Natural killer cell treated with Interleukin-12 subunit alpha and Interleukin-12 subunit beta and Interleukin-15 and Interleukin-18, amount 100 ng/mL, for 72 hours (primary cell): ENCODE measurements at regions not wholly inside any gene's neighbourhood (a gene's known extent, or its start where the extent isn't known, plus 50 kb on each side); places are given as distances from the start of the nearest gene placed in this dataset.

Experiments used
- ATAC-seq, 2 donors: fragments of 150-1000 bp; cut with Tn5 transposase in 1 of 2; sonication (Bioruptor Pico), chemical (Tn5 transposase) in 1 of 2; 2 replicates each; pipeline ENCODE4 v1.10.0; 2021
- DNase-seq: peaks from one replicate; pipeline ENCODE4 v3.0.0; 2022; ENCODE audit warnings: low spot score
- H3K27ac Mint-ChIP-seq, 2 donors: 1 replicate in 1 of 2; 2 replicates in 1 of 2; pipeline ENCODE4 v1.8.0; 2022; ENCODE audit warnings: mixed read lengths in 2 of 2, mild to moderate bottlenecking in 1 of 2, moderate library complexity in 1 of 2
- H3K27me3 Mint-ChIP-seq, 2 donors: 1 replicate in 1 of 2; 2 replicates in 1 of 2; pipeline ENCODE4 v1.8.0; 2022; ENCODE audit warnings: mixed read lengths in 2 of 2
- H3K36me3 Mint-ChIP-seq: one replicate; pipeline ENCODE4 v1.8.0; 2022; ENCODE audit warnings: mixed read lengths
- H3K4me1 Mint-ChIP-seq, 2 donors: 1 replicate in 1 of 2; 2 replicates in 1 of 2; pipeline ENCODE4 v1.8.0; 2022; ENCODE audit warnings: low read depth in 2 of 2, mixed read lengths in 2 of 2, mild to moderate bottlenecking in 1 of 2
- H3K4me3 Mint-ChIP-seq: one replicate; pipeline ENCODE4 v1.8.0; 2022; ENCODE audit warnings: mixed read lengths
- H3K9me3 Mint-ChIP-seq: 2 replicates; pipeline ENCODE4 v1.8.0; 2022; ENCODE audit warnings: mixed read lengths

- Mint-ChIP-seq H3K27ac (no peak overlapping the region), H3K36me3 (peaks cover 7% of the 10 kb centered on the region), H3K9me3 (peaks cover 4% of the 10 kb centered on the region), H3K4me3 (no peak overlapping the region), H3K4me1 (no peaks in the 10 kb centered on the region), H3K27me3 (peaks cover 0 to 11% of the 10 kb centered on the region in 2 donors)
- no peak for ATAC-seq
- DNase-seq = no peak
Observed at GRCh38 chr4:141814499-141814898, 178.1 kb downstream of the IL15 start.

- Mint-ChIP-seq H3K9me3 (peaks cover 4% of the 10 kb centered on the region), H3K36me3 (peaks cover 7% of the 10 kb centered on the region), H3K4me1 (no peaks in the 10 kb centered on the region), H3K27ac (no peak overlapping the region), H3K27me3 (peaks cover 0 to 11% of the 10 kb centered on the region in 2 donors), H3K4me3 (no peak overlapping the region)
- ATAC-seq (no peak), DNase-seq (no peak)
Observed at GRCh38 chr4:141815646-141816045, 179.3 kb downstream of the IL15 start.

GRCh38 chr4:141826260-141826659 lies 189.9 kb downstream of the IL15 start:
- no peaks in the 10 kb centered on the region for H3K4me1 Mint-ChIP-seq
- H3K4me3 Mint-ChIP-seq = no peak overlapping the region
- no peaks in the 10 kb centered on the region for H3K36me3 Mint-ChIP-seq
- H3K9me3 Mint-ChIP-seq = peaks cover 7% of the 10 kb centered on the region
- ATAC-seq = no peak
- H3K27ac Mint-ChIP-seq = no peak overlapping the region
- no peak for DNase-seq
- peaks cover 0 to 7% of the 10 kb centered on the region in 2 donors for H3K27me3 Mint-ChIP-seq

GRCh38 chr4:141833209-141833608 lies 196.8 kb downstream of the IL15 start:
- no peaks in the 10 kb centered on the region for H3K4me1 Mint-ChIP-seq
- DNase-seq = no peak
- no peak overlapping the region for H3K27ac Mint-ChIP-seq
- no peak for ATAC-seq
- H3K27me3 Mint-ChIP-seq = no peaks in the 10 kb centered on the region
- H3K9me3 Mint-ChIP-seq = peaks cover 15% of the 10 kb centered on the region
- no peak overlapping the region for H3K4me3 Mint-ChIP-seq
- H3K36me3 Mint-ChIP-seq = no peaks in the 10 kb centered on the region

- no peak for DNase-seq
- Mint-ChIP-seq H3K36me3 (no peaks in the 10 kb centered on the region), H3K4me3 (no peak overlapping the region), H3K27me3 (peaks cover 0 to 13% of the 10 kb centered on the region in 2 donors), H3K9me3 (peaks cover 9% of the 10 kb centered on the region), H3K27ac (no peak overlapping the region), H3K4me1 (no peaks in the 10 kb centered on the region)
- no peak for ATAC-seq
Observed at GRCh38 chr4:141840299-141840986, 204.1 kb downstream of the IL15 start.

- Mint-ChIP-seq H3K9me3 (peaks cover 7% of the 10 kb centered on the region), H3K27ac (no peak overlapping the region), H3K36me3 (no peaks in the 10 kb centered on the region), H3K4me1 (no peaks in the 10 kb centered on the region), H3K4me3 (no peak overlapping the region), H3K27me3 (peaks cover 0 to 13% of the 10 kb centered on the region in 2 donors)
- DNase-seq (no peak), ATAC-seq (no peak)
Observed at GRCh38 chr4:141843136-141843535, 206.8 kb downstream of the IL15 start.

GRCh38 chr4:141845901-141846300 lies 209.5 kb downstream of the IL15 start:
- ATAC-seq (no peak), DNase-seq (no peak)
- H3K9me3 Mint-ChIP-seq = peaks cover 7% of the 10 kb centered on the region
- H3K4me1 Mint-ChIP-seq = no peaks in the 10 kb centered on the region
- peaks cover 0 to 13% of the 10 kb centered on the region in 2 donors for H3K27me3 Mint-ChIP-seq
- H3K4me3 Mint-ChIP-seq = no peak overlapping the region
- H3K27ac Mint-ChIP-seq = no peak overlapping the region
- no peaks in the 10 kb centered on the region for H3K36me3 Mint-ChIP-seq

GRCh38 chr4:141849367-141849766 lies 213.0 kb downstream of the IL15 start:
- no peak for DNase-seq
- no peak for ATAC-seq
- Mint-ChIP-seq H3K36me3 (no peaks in the 10 kb centered on the region), H3K4me3 (no peak overlapping the region), H3K9me3 (peaks cover 4% of the 10 kb centered on the region), H3K27ac (no peak overlapping the region), H3K4me1 (no peaks in the 10 kb centered on the region), H3K27me3 (no peaks in the 10 kb centered on the region)

- Mint-ChIP-seq H3K36me3 (no peaks in the 10 kb centered on the region), H3K27me3 (no peaks in the 10 kb centered on the region), H3K9me3 (peaks cover 4% of the 10 kb centered on the region), H3K4me3 (no peak overlapping the region), H3K27ac (no peak overlapping the region), H3K4me1 (no peaks in the 10 kb centered on the region)
- no peak for DNase-seq
- ATAC-seq = no peak
Observed at GRCh38 chr4:141849778-141850177, 213.4 kb downstream of the IL15 start.

GRCh38 chr4:141851246-141851891 lies 215.0 kb downstream of the IL15 start:
- Mint-ChIP-seq H3K9me3 (peaks cover 6% of the 10 kb centered on the region), H3K27ac (no peak overlapping the region), H3K4me3 (no peak overlapping the region), H3K36me3 (no peaks in the 10 kb centered on the region), H3K4me1 (no peaks in the 10 kb centered on the region), H3K27me3 (no peaks in the 10 kb centered on the region)
- DNase-seq (no peak), ATAC-seq (no peak)

- Mint-ChIP-seq H3K4me3 (no peak overlapping the region), H3K27ac (no peak overlapping the region), H3K36me3 (no peaks in the 10 kb centered on the region), H3K27me3 (no peaks in the 10 kb centered on the region), H3K4me1 (no peaks in the 10 kb centered on the region), H3K9me3 (peaks cover 7% of the 10 kb centered on the region)
- ATAC-seq (no peak), DNase-seq (no peak)
Observed at GRCh38 chr4:141853091-141853764, 216.8 kb downstream of the IL15 start.

GRCh38 chr4:141858437-141858836 lies 222.1 kb downstream of the IL15 start:
- no peaks in the 10 kb centered on the region for H3K4me1 Mint-ChIP-seq
- no peak for ATAC-seq
- no peaks in the 10 kb centered on the region for H3K27me3 Mint-ChIP-seq
- H3K9me3 Mint-ChIP-seq = peaks cover 7% of the 10 kb centered on the region
- no peak overlapping the region for H3K27ac Mint-ChIP-seq
- H3K4me3 Mint-ChIP-seq = no peak overlapping the region
- DNase-seq = no peak
- H3K36me3 Mint-ChIP-seq = no peaks in the 10 kb centered on the region

GRCh38 chr4:141860974-141861373 lies 224.6 kb downstream of the IL15 start:
- no peaks in the 10 kb centered on the region for H3K27me3 Mint-ChIP-seq
- no peaks in the 10 kb centered on the region for H3K36me3 Mint-ChIP-seq
- H3K4me1 Mint-ChIP-seq = no peaks in the 10 kb centered on the region
- no peak overlapping the region for H3K4me3 Mint-ChIP-seq
- ATAC-seq (no peak), DNase-seq (no peak)
- H3K9me3 Mint-ChIP-seq = peaks cover 7% of the 10 kb centered on the region
- H3K27ac Mint-ChIP-seq = no peak overlapping the region

GRCh38 chr4:141870152-141870551 lies 233.8 kb downstream of the IL15 start:
- no peak for DNase-seq
- no peak for ATAC-seq
- no peaks in the 10 kb centered on the region for H3K27me3 Mint-ChIP-seq

More at GRCh38 chr4:141870152-141870551, 233.8 kb downstream of the IL15 start:
- no peaks in the 10 kb centered on the region for H3K4me1 Mint-ChIP-seq
- no peak overlapping the region for H3K4me3 Mint-ChIP-seq
- no peak overlapping the region for H3K27ac Mint-ChIP-seq
- peaks cover 10% of the 10 kb centered on the region for H3K9me3 Mint-ChIP-seq
- no peaks in the 10 kb centered on the region for H3K36me3 Mint-ChIP-seq
